ENCODE measurements at regions not wholly inside any gene's neighbourhood (a gene's known extent, or its start where the extent isn't known, plus 50 kb on each side); places are given as distances from the start of the nearest gene placed in this dataset.

DNA sequence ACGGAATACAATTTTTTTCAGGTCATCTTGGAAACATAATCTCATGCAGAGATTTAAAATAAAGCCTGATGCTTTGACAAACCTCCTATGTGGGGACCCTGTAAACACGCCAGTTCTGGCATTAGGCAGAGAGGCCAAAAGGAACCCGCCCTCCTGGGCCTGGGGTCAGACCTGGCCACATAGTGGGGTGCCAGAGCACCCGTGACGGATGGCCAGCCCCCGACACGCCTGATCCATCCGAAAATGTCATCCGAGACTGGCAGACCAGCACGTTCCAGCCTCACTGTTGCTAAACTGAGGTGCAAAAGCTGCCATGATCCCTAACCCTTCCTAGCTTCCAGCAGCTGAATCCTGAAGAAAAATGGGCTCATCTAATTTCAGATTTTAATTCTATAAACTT is 222.6 kb upstream of the SALL3 start:
- Histone ChIP-seq H3K4me3 (ENCODE audit: low read depth in 1 of 2, low read length in 2 of 2) (no peak overlapping the region), H3K9me3 (ENCODE audit: control insufficient read depth in 2 of 2, insufficient read depth in 1 of 2, low read depth in 1 of 2, low read length in 1 of 2) (no peaks in the 10 kb centered on the region), H3K36me3 (ENCODE audit: control insufficient read depth in 2 of 2, insufficient read depth in 2 of 2, low read length in 1 of 2) (no peaks in the 10 kb centered on the region), H3K27ac (ENCODE audit: low read depth in 2 of 2, low read length in 1 of 2) (no peak overlapping the region), H3K4me1 (ENCODE audit: control insufficient read depth in 2 of 2, insufficient read depth in 2 of 2, low read length in 1 of 2) (no peaks in the 10 kb centered on the region), H3K27me3 (ENCODE audit: control insufficient read depth in 1 of 2, insufficient read depth in 2 of 2, low read length in 2 of 2) (no peaks in the 10 kb centered on the region)
- 64 to 72% methylated on average over 10 of the region's 10 CpGs for WGBS, 2 donors

GRCh38 chr18:78758496-78758895 is 221.1 kb upstream of the SALL3 start:
- H3K4me3 ChIP-seq (ENCODE audit: low read depth in 1 of 2, low read length in 2 of 2), result no peak overlapping the region
- H3K27ac ChIP-seq (ENCODE audit: low read depth in 2 of 2, low read length in 1 of 2), result no peak overlapping the region
- WGBS, 2 donors, result 84 to 85% methylated on average over 9 of the region's 9 CpGs
- no peaks in the 10 kb centered on the region for H3K27me3 ChIP-seq (ENCODE audit: control insufficient read depth in 1 of 2, insufficient read depth in 2 of 2, low read length in 2 of 2)
- no peaks in the 10 kb centered on the region for H3K36me3 ChIP-seq (ENCODE audit: control insufficient read depth in 2 of 2, insufficient read depth in 2 of 2, low read length in 1 of 2)
- no peaks in the 10 kb centered on the region for H3K9me3 ChIP-seq (ENCODE audit: control insufficient read depth in 2 of 2, insufficient read depth in 1 of 2, low read depth in 1 of 2, low read length in 1 of 2)
- no peaks in the 10 kb centered on the region for H3K4me1 ChIP-seq (ENCODE audit: control insufficient read depth in 2 of 2, insufficient read depth in 2 of 2, low read length in 1 of 2)

DNA sequence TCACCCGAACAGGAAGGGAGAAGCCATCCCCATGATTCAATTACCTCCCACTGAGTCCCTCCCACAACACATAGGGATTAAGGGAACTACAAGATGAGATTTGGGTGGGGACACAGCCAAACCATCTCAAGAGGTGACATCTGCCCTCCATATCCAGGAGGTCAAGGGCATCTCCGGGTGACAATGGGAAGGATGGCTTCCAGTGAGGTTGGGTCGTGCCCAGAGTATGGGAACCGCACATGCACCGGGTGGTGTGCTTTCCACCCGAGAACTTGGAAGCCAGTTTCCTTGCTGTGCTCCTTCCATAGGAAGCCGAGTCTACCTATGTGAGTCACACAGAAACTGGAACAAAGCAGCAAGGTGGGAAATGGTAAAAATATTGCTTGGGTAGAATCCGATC is 216.9 kb upstream of the SALL3 start:
- WGBS, 2 donors, result 90 to 92% methylated on average over 8 of the region's 8 CpGs
- no peaks in the 10 kb centered on the region for H3K4me1 ChIP-seq (ENCODE audit: control insufficient read depth in 2 of 2, insufficient read depth in 2 of 2, low read length in 1 of 2)
- H3K27me3 ChIP-seq (ENCODE audit: control insufficient read depth in 1 of 2, insufficient read depth in 2 of 2, low read length in 2 of 2), result no peaks in the 10 kb centered on the region

GRCh38 chr18:78764544-78764943 is 215.1 kb upstream of the SALL3 start:
- Histone ChIP-seq H3K27ac (ENCODE audit: low read depth in 2 of 2, low read length in 1 of 2) (no peak overlapping the region), H3K36me3 (ENCODE audit: control insufficient read depth in 2 of 2, insufficient read depth in 2 of 2, low read length in 1 of 2) (no peaks in the 10 kb centered on the region), H3K4me3 (ENCODE audit: low read depth in 1 of 2, low read length in 2 of 2) (no peak overlapping the region), H3K9me3 (ENCODE audit: control insufficient read depth in 2 of 2, insufficient read depth in 1 of 2, low read depth in 1 of 2, low read length in 1 of 2) (no peaks in the 10 kb centered on the region), H3K27me3 (ENCODE audit: control insufficient read depth in 1 of 2, insufficient read depth in 2 of 2, low read length in 2 of 2) (no peaks in the 10 kb centered on the region), H3K4me1 (ENCODE audit: control insufficient read depth in 2 of 2, insufficient read depth in 2 of 2, low read length in 1 of 2) (no peaks in the 10 kb centered on the region)
- WGBS, 2 donors, result 82 to 86% methylated on average over 10 of the region's 10 CpGs

More for the DNA sequence above, 216.9 kb upstream of the SALL3 start:
- H3K36me3 ChIP-seq (ENCODE audit: control insufficient read depth in 2 of 2, insufficient read depth in 2 of 2, low read length in 1 of 2), result no peaks in the 10 kb centered on the region
- no peaks in the 10 kb centered on the region for H3K9me3 ChIP-seq (ENCODE audit: control insufficient read depth in 2 of 2, insufficient read depth in 1 of 2, low read depth in 1 of 2, low read length in 1 of 2)
- no peak overlapping the region for H3K4me3 ChIP-seq (ENCODE audit: low read depth in 1 of 2, low read length in 2 of 2)
- H3K27ac ChIP-seq (ENCODE audit: low read depth in 2 of 2, low read length in 1 of 2), result no peak overlapping the region

- Histone ChIP-seq H3K27me3 (ENCODE audit: control insufficient read depth in 1 of 2, insufficient read depth in 2 of 2, low read length in 2 of 2) (no peaks in the 10 kb centered on the region), H3K27ac (ENCODE audit: low read depth in 2 of 2, low read length in 1 of 2) (no peak overlapping the region), H3K4me1 (ENCODE audit: control insufficient read depth in 2 of 2, insufficient read depth in 2 of 2, low read length in 1 of 2) (no peaks in the 10 kb centered on the region), H3K9me3 (ENCODE audit: control insufficient read depth in 2 of 2, insufficient read depth in 1 of 2, low read depth in 1 of 2, low read length in 1 of 2) (no peaks in the 10 kb centered on the region), H3K4me3 (ENCODE audit: low read depth in 1 of 2, low read length in 2 of 2) (no peak overlapping the region), H3K36me3 (ENCODE audit: control insufficient read depth in 2 of 2, insufficient read depth in 2 of 2, low read length in 1 of 2) (no peaks in the 10 kb centered on the region)
- WGBS, 2 donors, result 86 to 87% methylated on average over 12 of the region's 12 CpGs
Measured at GRCh38 chr18:78765142-78765541, 214.5 kb upstream of the SALL3 start.

DNA sequence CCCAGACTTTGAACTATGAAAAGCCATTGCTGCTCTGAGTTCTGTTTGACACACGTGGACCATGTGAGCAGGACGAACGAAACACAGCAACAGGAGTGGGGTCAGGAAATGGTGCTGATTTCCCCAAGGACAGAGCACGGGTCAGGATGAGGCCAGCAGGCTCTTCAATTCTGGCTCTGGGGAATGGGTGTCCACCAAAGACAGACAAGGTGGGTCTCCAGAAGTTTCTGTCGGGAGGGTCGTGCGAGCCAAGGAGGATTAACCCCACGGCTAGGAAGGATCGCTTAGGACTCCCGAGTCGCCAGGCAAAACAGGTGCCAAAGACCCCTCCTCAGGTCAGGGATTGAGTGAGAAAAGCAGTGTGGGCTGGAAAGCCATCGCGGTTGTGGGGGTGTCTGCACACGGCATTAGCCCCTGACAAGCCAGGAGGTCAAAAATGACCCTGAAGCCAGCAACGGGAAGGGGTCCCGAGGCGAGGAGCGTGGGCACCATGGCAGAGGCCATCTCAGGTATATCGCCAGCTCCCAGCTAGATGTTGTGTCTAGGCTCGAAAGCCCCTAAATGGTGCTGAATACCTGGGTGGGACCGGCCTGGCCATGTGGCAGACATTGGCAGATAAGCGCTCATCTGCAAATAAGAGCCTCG is 213.9 kb upstream of the SALL3 start:
- no peaks in the 10 kb centered on the region for H3K36me3 ChIP-seq (ENCODE audit: control insufficient read depth in 2 of 2, insufficient read depth in 2 of 2, low read length in 1 of 2)
- H3K9me3 ChIP-seq (ENCODE audit: control insufficient read depth in 2 of 2, insufficient read depth in 1 of 2, low read depth in 1 of 2, low read length in 1 of 2), result no peaks in the 10 kb centered on the region
- WGBS, 2 donors, result 85% methylated on average over 23 of the region's 23 CpGs
- no peaks in the 10 kb centered on the region for H3K27me3 ChIP-seq (ENCODE audit: control insufficient read depth in 1 of 2, insufficient read depth in 2 of 2, low read length in 2 of 2)
- H3K4me1 ChIP-seq (ENCODE audit: control insufficient read depth in 2 of 2, insufficient read depth in 2 of 2, low read length in 1 of 2), result no peaks in the 10 kb centered on the region
- H3K4me3 ChIP-seq (ENCODE audit: low read depth in 1 of 2, low read length in 2 of 2), result no peak overlapping the region
- no peak overlapping the region for H3K27ac ChIP-seq (ENCODE audit: low read depth in 2 of 2, low read length in 1 of 2)

- WGBS, 2 donors, result 85 to 86% methylated on average over 31 of the region's 31 CpGs
Measured at GRCh38 chr18:78766651-78767533, 212.7 kb upstream of the SALL3 start.

DNA sequence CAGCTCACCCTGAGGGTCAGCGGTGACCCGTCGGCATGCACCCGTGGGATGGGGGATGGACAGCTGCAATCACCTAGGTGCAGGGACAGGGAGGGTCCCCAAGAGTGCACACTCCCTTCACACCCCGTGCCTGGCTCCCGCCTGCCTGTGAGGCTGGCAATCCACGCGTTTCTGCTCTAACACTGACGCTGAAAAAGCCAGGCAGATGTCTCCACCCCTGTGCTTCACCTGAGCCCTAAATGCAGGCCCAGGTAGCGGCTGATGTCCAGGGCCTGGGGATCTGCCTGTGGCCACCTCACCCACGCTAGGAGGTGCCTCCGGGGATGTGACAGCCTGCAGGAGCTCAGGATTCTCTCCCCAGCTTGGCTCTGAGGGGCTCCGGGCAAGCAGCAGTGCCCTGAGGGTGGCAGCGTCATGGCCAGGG is 212.0 kb upstream of the SALL3 start:
- Histone ChIP-seq H3K4me3 (ENCODE audit: low read depth in 1 of 2, low read length in 2 of 2) (no peak overlapping the region), H3K27ac (ENCODE audit: low read depth in 2 of 2, low read length in 1 of 2) (no peak overlapping the region), H3K4me1 (ENCODE audit: control insufficient read depth in 2 of 2, insufficient read depth in 2 of 2, low read length in 1 of 2) (no peaks in the 10 kb centered on the region), H3K9me3 (ENCODE audit: control insufficient read depth in 2 of 2, insufficient read depth in 1 of 2, low read depth in 1 of 2, low read length in 1 of 2) (no peaks in the 10 kb centered on the region), H3K36me3 (ENCODE audit: control insufficient read depth in 2 of 2, insufficient read depth in 2 of 2, low read length in 1 of 2) (no peaks in the 10 kb centered on the region), H3K27me3 (ENCODE audit: control insufficient read depth in 1 of 2, insufficient read depth in 2 of 2, low read length in 2 of 2) (no peaks in the 10 kb centered on the region)
- 88 to 89% methylated on average over 14 of the region's 14 CpGs for WGBS, 2 donors

More at GRCh38 chr18:78766651-78767533, 212.7 kb upstream of the SALL3 start:
- no peak overlapping the region for H3K4me3 ChIP-seq (ENCODE audit: low read depth in 1 of 2, low read length in 2 of 2)
- no peaks in the 10 kb centered on the region for H3K27me3 ChIP-seq (ENCODE audit: control insufficient read depth in 1 of 2, insufficient read depth in 2 of 2, low read length in 2 of 2)
- no peaks in the 10 kb centered on the region for H3K4me1 ChIP-seq (ENCODE audit: control insufficient read depth in 2 of 2, insufficient read depth in 2 of 2, low read length in 1 of 2)
- no peaks in the 10 kb centered on the region for H3K36me3 ChIP-seq (ENCODE audit: control insufficient read depth in 2 of 2, insufficient read depth in 2 of 2, low read length in 1 of 2)
- no peaks in the 10 kb centered on the region for H3K9me3 ChIP-seq (ENCODE audit: control insufficient read depth in 2 of 2, insufficient read depth in 1 of 2, low read depth in 1 of 2, low read length in 1 of 2)
- H3K27ac ChIP-seq (ENCODE audit: low read depth in 2 of 2, low read length in 1 of 2), result no peak overlapping the region

- no peak overlapping the region for H3K27ac ChIP-seq (ENCODE audit: low read depth in 2 of 2, low read length in 1 of 2)
- H3K9me3 ChIP-seq (ENCODE audit: control insufficient read depth in 2 of 2, insufficient read depth in 1 of 2, low read depth in 1 of 2, low read length in 1 of 2), result no peaks in the 10 kb centered on the region
- no peaks in the 10 kb centered on the region for H3K4me1 ChIP-seq (ENCODE audit: control insufficient read depth in 2 of 2, insufficient read depth in 2 of 2, low read length in 1 of 2)
- no peak overlapping the region for H3K4me3 ChIP-seq (ENCODE audit: low read depth in 1 of 2, low read length in 2 of 2)
- WGBS, 2 donors, result 62 to 81% methylated on average over 13 of the region's 13 CpGs
- no peaks in the 10 kb centered on the region for H3K27me3 ChIP-seq (ENCODE audit: control insufficient read depth in 1 of 2, insufficient read depth in 2 of 2, low read length in 2 of 2)
- H3K36me3 ChIP-seq (ENCODE audit: control insufficient read depth in 2 of 2, insufficient read depth in 2 of 2, low read length in 1 of 2), result no peaks in the 10 kb centered on the region
Measured at GRCh38 chr18:78768221-78768620, 211.4 kb upstream of the SALL3 start.
